NCI-H146 treated with DMSO at 0.1 percent for 48 hours (cell line): ENCODE measurements at regions not wholly inside any gene's neighbourhood (a gene's known extent, or its start where the extent isn't known, plus 50 kb on each side); places are given as distances from the start of the nearest gene placed in this dataset.

Source experiments
- DNase-seq: peaks from one replicate; lab custom pipeline; 2025; ENCODE audit not compliant: unreplicated experiment; lab: John Stamatoyannopoulos, UW

DNA sequence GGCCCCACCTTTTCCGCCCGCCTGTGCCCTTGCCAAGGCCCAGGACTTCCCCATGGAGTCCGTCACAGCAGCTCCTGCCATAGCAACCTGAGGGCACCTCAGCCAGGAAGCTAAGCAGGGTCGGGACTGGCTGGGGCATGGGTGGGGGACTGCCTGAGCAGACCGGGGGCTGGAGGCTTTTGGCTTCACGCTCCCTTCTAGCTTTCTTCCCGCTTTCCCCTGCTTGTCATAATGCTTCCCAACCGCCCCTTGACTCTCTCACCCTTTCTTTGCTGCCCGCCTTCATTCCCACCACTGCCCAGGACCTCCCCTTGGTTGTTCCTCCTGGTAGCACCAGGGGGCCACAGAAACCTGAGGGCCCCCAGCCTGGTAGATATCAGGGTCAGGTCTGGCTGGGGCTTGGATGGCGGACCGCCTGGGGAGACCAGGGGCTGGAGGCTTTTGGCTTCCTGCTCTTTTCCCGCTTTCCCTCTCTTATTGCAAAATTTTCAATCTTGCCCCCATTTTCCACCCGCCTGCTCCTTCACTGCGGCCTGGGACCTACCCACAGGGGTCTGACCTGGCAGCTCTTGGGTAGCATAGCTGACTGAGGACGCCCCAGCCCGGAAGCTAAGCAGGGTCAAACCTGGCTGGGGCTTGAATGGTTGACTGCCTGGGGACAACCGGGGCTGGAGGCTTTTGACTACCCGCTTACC, 2287.7 kb downstream of the TP53TG3F start:
- DNase-seq: no peak

DNA sequence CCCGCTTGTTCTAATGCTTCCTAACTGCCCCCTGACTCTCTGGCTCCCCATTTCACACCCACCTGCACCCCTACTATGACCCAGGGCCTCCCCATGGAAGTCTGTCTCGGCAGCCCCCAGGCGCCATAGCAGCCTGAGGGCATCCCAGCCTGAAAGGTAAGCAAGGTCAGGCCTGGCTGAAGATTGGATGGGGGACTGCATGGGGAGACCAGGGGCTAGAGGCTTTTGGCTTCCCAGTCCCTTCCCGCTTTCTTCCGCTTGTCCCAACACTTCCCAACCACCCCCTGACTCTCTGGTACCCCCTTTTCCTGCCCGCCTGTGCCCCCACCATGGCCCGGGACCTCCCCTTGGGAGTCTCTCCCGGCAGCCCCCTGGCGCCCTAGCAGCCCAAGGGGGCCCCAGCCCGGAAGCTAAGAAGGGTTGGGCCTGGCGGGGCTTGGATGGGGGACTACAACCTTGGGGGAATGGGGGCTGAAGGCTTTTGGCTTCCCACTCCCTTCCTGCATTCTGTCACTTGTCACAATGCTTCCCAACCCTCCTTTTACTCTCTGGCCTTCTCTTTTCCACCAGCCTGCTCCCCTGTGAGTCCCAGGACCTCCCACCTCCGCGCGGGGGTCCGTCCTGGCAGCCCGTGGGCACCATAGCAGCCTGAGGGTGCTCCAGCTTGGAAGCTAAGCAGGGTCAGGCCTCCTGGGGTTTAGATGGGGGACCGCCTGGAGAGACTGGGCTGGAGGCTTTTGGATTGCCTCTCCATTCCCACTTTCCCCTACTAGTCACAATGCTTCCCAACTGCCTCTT, 2288.4 kb downstream of the TP53TG3F start:
- no peak for DNase-seq

DNA sequence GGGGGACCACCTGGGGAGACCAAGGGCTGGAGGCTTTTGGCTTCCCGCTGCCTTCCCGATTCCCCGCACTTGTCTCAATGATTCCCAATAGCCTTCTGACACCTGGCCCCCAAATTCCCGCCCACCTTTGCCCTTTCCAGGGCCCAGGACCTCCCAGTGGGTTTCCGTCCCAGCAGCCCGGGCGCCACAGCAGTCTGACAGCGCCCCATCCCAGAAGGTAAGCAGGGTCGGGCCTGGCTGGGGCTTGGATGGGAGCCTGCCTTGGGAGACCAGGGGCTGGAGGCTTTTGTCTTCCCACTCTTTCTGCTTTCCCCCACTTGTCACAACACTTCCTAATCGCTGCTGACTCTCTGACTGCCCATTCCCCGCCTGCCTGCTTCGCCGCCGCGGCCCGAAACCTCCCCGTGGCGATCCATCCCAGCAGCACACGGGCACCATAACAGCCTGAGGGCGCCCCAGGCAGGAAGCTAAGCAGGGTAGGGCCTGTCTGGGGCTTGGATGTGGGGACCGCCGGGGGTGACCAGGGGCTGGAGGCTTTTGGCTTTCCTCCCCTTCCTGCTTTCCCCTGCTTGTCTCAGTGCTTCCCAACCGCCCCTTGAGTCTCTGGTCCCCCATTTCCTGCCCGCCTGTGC, 2289.3 kb downstream of the TP53TG3F start:
- DNase-seq: no peak

DNA sequence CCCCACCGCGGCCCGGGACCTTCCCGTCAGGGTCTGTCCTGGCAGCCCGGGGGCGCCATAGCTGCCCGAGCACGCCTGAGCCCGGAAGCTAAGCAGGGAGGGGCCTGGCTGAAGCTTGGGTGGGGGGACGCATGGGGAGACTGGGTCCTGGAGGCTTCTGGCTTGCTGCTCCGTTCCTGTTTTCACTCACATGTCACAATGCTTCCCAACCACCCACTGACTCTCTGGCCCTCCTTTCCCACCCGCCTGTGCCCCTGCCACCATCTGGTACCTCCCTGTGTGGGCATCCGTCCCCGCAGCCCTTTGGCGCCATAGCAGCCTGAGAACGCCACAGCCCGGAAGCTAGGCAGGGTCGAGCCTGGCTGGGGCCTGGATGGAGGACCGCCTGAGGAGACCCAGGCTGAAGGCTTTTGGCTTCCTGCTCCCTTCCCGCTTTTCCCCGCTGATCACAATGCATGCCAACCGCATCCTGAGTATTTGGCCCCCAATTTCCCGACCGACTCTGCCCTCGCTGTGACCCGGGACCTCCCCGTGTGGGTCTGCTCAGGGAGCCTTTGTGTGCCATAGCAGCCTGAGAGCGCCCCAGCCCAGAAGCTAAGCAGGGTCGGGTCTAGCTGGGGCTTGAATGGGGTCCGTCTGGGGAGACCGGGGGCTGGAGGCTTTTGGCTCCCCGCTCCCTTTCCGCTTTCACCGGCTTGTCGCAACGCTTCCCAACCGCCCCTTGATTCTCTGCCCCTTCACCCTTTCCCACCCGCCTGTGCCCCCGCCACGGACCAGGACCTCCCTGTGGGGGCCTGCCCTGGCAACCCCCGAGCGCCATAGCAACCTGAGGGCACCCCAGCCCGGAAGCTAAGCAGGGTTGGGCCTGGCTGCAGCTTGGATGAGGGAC, 2290.1 kb downstream of the TP53TG3F start:
- no peak for DNase-seq

DNA sequence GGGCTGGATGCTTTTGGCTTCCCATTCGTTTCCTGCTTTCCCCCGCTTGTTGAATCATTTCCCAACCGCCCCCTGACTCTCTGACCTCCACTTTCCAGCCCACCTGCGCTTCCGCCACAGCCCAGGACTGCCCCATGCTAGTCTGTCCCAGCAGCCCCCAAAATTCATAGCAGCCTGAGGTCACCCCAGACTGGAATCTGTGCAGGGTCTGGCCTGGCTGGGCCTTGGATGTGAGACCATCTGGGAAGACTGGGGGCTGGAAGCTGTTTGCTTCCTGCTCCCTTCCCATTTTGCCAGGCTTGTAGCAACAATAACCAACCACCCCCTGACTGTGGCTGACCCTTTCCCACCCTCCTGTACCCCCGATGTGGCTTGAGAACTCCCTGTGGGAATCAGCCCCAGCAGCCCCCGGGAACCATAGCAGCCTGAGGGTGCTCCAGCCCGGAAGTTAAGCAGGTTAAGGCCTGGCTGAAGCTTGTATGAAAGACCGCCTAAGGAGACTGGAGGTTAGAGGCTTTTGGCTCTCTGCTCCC, 2290.8 kb downstream of the TP53TG3F start:
- DNase-seq: no peak

DNA sequence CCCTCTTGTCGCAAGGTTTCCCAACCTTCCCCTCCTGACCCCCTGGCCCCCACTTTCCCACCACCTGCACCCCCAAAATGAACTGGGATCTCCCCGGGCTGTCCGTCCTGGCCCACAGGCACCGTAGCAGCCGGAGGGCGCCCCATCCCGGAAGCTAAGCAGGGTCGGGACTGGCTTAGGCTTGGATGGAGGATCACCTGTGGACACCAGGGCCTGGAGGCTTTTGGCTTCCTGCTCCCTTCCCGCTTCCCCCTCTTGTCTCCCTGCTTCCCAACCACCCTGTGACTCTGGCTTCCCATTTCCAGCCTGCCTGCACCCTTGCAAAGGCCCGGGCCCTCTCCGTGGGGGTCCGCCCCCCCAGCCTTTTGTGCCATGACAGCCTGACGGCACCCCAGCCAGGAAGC, 2291.3 kb downstream of the TP53TG3F start:
- no peak for DNase-seq

- DNase-seq: no peak
Measured at GRCh38 chr16:35751191-35751941, 2292.0 kb downstream of the TP53TG3F start.

DNA sequence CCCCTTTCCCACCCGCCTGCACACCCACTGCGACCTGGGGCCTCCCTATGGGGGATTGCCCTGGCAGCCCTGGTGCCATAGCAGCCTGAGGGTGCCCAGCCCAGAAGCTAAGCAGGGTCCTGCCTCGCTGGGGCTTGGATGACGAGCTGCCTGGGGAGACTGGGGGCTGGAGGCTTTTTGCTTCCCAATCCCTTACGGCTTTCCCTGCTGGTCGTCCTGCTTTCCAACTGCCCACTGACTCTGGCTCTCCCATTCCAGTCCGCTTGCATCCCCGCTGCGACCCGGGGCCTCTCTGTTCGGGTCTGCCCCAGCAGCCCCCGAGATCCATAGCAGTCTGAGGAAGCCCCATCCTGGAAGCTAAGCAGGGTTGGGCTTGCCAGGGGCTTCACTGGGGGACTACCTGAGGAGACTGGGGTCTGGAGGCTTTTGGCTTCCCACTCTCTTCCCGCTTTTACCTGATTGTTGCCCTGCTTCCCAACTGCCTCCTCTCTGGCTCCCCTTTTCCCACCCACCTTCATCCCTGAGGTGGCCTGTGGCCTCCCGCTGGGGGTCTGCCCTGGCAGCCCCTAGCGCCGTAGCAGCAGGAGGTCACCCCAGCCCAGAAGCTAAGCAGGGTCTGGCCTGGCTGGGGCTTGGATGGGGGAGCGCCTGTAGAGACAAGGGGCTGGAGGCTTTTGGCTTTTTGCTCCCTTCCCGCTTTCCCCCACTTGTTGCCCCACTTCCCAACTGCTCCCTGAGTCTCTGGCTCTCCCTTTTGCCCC, 2292.8 kb downstream of the TP53TG3F start:
- DNase-seq: no peak

- DNase-seq: no peak
Measured at GRCh38 chr16:35752773-35753558, 2293.6 kb downstream of the TP53TG3F start.

GRCh38 chr16:35753559-35754390, 2294.4 kb downstream of the TP53TG3F start:
- no peak for DNase-seq

DNA sequence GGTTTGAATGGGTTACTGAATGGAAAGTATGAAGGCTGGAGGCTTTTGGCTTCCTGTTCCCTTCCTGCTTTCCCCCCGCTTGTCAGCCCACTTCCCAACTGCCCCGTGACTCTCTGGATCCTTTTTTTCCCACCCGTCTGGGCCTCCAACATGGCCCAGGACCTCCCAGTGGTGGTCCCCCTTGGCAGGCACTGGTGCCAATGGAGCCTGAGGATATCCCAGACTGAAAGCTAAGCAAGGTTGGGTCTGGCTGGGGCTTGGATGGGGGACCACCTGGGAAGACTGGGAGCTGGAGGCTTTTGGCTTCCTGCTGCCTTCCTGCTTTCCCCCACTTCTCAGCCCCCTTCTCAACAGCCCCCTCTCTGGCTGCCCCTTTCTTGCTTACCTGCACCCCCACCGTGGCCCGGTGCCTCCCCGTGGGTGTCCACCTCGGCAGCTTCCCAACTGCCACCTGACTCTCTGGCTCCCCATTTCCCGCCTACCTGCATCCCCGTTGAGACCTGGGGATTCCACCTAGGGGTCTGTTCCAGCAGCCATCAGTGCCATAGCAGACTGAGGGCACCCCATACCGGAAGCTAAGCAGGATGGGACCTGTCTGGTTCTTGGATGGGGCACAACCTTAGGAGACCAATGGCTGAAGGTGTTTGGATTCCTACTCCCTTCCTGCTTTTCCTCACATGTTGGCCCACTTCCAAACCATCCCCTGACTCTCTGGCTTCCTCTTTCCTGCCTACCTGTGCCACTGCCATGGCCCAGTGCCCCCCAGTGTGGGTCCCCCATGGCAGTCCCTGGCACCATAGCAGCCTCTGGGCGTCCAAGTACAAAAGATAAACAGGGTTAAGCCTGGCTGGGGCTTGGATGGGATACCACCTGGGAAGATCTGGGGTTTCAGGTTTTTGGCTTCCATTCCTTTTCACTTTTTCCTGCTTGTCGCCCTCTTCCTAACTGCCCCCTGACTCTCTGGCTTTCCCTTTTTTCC, 2295.3 kb downstream of the TP53TG3F start:
- no peak for DNase-seq

DNA sequence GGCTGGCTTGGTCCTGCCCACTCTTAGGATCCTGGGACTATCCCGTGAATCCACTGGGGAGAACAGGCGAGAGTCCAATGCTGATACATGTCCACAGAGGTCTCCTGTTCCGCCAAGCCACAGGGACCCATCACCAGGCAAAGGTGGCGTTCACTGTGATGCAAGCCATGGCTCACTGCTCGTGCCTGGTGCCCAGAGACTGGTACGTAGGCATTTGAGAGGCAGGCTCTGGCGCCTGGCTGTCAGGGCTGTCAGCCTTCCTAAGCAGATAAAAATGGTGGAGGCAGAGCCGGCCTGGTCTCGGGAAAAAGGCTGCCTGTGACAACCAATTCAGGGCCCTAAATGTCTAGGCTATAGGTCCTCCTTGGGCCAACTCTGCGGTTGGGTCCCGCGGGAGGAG, 2329.0 kb downstream of the TP53TG3F start:
- no peak for DNase-seq

DNA sequence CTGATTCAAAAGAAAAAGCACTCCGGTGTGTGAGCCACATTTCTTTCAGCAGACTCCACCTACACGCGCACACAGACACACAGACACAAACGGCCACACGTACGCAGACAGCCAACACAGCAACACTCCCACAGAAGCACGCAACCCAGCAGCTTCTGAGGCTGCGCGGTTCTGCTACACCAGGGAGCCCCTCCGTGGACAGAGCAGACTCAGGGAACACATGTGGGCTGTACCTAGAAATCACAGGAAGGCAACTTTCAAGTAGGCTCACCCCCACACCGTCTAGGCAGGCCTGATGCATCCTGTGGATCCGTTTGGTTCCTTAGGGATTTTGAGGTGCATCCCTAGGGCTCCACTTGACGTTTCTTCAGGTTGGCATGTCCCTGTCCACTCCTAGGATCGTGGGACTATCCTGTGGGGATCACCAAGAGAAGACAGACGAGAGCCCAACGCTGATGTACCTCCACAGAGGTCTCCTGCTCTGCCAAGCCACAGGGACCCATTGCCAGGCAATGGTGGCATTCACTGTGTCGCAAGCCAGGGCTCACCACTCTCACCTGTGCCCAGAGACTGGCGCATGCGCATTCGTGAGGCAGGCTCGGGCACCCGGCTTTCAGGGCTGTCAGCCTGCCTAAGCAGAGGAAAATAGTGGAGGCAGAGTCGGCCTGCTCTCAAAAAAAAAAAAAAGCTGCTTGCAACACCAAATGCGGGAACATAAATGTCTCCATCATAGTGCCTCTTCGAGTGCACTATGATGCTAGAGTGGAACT, 2333.3 kb downstream of the TP53TG3F start:
- DNase-seq: no peak

- DNase-seq: no peak
Measured at GRCh38 chr16:35793601-35794000, 2334.2 kb downstream of the TP53TG3F start.

- DNase-seq: no peak
Measured at GRCh38 chr16:35794896-35795295, 2335.5 kb downstream of the TP53TG3F start.
